ENCODE measurements at regions not wholly inside any gene's neighbourhood (a gene's known extent, or its start where the extent isn't known, plus 50 kb on each side); places are given as distances from the start of the nearest gene placed in this dataset.

GRCh38 chr11:112605093-112605666 lies 344.5 kb upstream of the PLET1 start:
- Mint-ChIP-seq H3K9me3 (no peaks in the 10 kb centered on the region), H3K4me3 (no peak overlapping the region), H3K36me3 (ENCODE audit: low read depth) (no peaks in the 10 kb centered on the region), H3K4me1 (peaks cover 49% of the 10 kb centered on the region), H3K27me3 (ENCODE audit: low read depth) (no peaks in the 10 kb centered on the region), H3K27ac (peak overlapping the region in 1 of 3 experiments; percentile 34)
- TF ChIP-seq, protein P1, sequence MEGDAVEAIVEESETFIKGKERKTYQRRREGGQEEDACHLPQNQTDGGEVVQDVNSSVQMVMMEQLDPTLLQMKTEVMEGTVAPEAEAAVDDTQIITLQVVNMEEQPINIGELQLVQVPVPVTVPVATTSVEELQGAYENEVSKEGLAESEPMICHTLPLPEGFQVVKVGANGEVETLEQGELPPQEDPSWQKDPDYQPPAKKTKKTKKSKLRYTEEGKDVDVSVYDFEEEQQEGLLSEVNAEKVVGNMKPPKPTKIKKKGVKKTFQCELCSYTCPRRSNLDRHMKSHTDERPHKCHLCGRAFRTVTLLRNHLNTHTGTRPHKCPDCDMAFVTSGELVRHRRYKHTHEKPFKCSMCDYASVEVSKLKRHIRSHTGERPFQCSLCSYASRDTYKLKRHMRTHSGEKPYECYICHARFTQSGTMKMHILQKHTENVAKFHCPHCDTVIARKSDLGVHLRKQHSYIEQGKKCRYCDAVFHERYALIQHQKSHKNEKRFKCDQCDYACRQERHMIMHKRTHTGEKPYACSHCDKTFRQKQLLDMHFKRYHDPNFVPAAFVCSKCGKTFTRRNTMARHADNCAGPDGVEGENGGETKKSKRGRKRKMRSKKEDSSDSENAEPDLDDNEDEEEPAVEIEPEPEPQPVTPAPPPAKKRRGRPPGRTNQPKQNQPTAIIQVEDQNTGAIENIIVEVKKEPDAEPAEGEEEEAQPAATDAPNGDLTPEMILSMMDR (IDR thresholded peaks at IDR 0.05; ENCODE audit: unreplicated experiment in 3 of 3): no peak

DNA sequence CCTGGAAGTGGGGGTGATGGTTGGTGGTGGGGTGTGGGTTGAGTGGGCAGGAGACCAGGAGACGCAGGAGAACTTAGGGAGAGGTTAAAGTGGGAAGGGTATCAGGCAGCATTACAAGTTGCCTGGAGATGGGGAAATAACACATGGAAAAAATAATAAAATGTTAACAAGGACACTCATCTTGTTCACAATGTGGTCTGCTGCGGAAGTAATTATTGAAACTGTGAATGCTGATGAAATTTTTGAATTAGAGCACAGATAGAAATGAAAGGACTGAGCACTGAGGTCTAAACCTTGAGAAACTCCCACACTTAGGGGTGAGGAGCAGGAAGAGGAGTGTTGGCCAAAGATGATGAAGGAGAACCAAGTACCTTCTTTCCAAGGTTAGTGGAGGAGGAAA lies 346.0 kb upstream of the PLET1 start:
- Mint-ChIP-seq H3K27me3 (ENCODE audit: low read depth) (no peaks in the 10 kb centered on the region), H3K27ac (peak overlapping the region in 2 of 3 experiments; percentile 8 to 9), H3K36me3 (ENCODE audit: low read depth) (no peaks in the 10 kb centered on the region), H3K9me3 (no peaks in the 10 kb centered on the region), H3K4me1 (peaks cover 62% of the 10 kb centered on the region), H3K4me3 (no peak overlapping the region)
- TF ChIP-seq, protein P1 (IDR thresholded peaks at IDR 0.05; ENCODE audit: unreplicated experiment in 3 of 3): no peak

DNA sequence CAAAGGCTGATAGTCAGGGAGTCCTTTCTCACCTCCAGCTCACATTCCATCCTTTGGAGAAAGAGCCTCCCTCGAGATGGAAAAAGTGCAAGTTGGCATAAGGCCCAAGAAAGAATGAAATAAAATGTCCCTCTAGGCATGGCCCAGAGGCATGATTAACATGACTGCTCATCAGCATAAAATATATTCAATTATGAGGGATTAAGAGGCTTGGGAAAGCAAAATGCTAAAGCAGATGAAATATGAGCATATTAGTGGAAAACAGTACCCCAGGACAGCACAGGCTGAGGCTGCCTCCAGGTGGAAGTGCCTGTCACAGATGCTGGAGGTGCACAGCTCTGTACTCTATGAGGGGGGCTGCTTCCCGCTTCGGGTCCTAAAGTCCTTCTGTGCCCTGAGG lies 347.8 kb upstream of the PLET1 start:
- Mint-ChIP-seq H3K27me3 (ENCODE audit: low read depth) (no peaks in the 10 kb centered on the region), H3K36me3 (ENCODE audit: low read depth) (no peaks in the 10 kb centered on the region), H3K4me1 (peaks cover 75% of the 10 kb centered on the region), H3K27ac (peak overlapping the region; percentile 38 to 64 (median 46)), H3K9me3 (no peaks in the 10 kb centered on the region), H3K4me3 (no peak overlapping the region)
- TF ChIP-seq, protein P1 (IDR thresholded peaks at IDR 0.05; ENCODE audit: unreplicated experiment in 3 of 3): no peak

GRCh38 chr11:112610494-112610893 lies 349.8 kb upstream of the PLET1 start:
- Mint-ChIP-seq H3K4me1 (peaks cover 87% of the 10 kb centered on the region), H3K9me3 (no peaks in the 10 kb centered on the region), H3K27me3 (ENCODE audit: low read depth) (no peaks in the 10 kb centered on the region), H3K4me3 (no peak overlapping the region), H3K36me3 (ENCODE audit: low read depth) (no peaks in the 10 kb centered on the region), H3K27ac (peak overlapping the region in 2 of 3 experiments; percentile 66 to 88)
- TF ChIP-seq, protein P1 (IDR thresholded peaks at IDR 0.05; ENCODE audit: unreplicated experiment in 3 of 3): no peak

DNA sequence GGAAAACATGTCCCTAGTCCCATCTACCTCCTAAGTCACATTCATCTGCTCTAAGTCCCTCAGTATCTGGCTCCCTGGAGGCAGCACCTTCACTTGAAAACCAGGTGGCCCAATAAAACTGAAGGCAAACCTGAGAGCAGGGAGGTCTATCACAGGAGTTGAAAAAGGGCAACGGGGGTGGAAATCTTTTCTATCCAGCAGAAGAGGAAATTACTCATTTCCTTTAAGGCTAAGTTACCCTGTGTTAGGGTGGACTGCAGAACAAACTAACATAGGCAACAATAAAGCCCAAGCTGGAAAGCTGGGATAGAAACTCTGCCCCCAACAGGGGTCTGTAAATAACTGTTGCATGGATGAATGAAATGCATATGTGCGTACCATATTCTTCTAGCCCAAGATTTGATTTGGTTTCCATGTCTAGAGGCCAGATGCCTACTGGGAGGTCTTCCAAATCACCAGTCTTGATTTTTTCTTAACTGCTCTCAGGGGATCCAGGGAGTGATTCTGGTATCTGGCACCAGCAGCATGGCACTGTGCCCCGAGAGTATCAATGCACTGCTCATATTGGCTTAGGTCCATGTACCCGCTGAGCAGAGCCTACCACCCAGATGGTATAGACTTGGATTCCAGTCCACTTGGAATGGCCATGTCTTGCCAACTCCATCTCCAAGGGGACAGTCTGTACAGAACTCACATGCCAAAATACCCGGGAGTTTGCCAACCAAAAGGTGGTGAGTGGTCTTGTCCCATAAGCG lies 350.0 kb upstream of the NCAM1 start:
- Mint-ChIP-seq H3K4me3 (no peak overlapping the region), H3K36me3 (ENCODE audit: low read depth) (no peaks in the 10 kb centered on the region), H3K9me3 (no peaks in the 10 kb centered on the region), H3K27me3 (ENCODE audit: low read depth) (no peaks in the 10 kb centered on the region), H3K4me1 (peaks cover 89% of the 10 kb centered on the region), H3K27ac (peak overlapping the region in 2 of 3 experiments; percentile 66 to 88)
- TF ChIP-seq, protein P1 (IDR thresholded peaks at IDR 0.05; ENCODE audit: unreplicated experiment in 3 of 3): no peak
